Pancreas (tissue), 10 donors: ENCODE measurements at regions not wholly inside any gene's neighbourhood (a gene's known extent, or its start where the extent isn't known, plus 50 kb on each side); places are given as distances from the start of the nearest gene placed in this dataset.

Experiments
- ATAC-seq, 4 donors: fragments of 200-7000 bp; cut with Tn5 transposase; one replicate each; pipeline versions ENCODE4 v1.8.0 to v1.9.1; 2020; ENCODE audit warnings: mild to moderate bottlenecking in 4 of 4, moderate library complexity in 4 of 4
- DNase-seq, 6 donors: peaks; one replicate each; pipeline ENCODE4 v3.0.0-alpha.2; 2020
- FAIRE-seq: peaks from 2 replicates; lab custom pipeline; 2012; peaks lifted over from hg19 to GRCh38; lab: Jason Lieb, UNC
- H3K27ac ChIP-seq, 4 donors: fragments of 200-600 bp; sonication (generic); 1 replicate in 3 of 4; 2 replicates in 1 of 4; pipeline versions ENCODE4 v1.5.0 to v1.8.0; 2020
- H3K27me3 ChIP-seq, 4 donors: fragments of 200-600 bp; one replicate each; pipeline ENCODE4 v1.8.0; 2021
- H3K36me3 ChIP-seq, 3 donors: fragments of 200-600 bp; sonication (generic) in 1 of 3; one replicate each; pipeline versions ENCODE4 v1.5.0 to v1.8.0; 2020 to 2021
- H3K4me1 ChIP-seq, 3 donors: fragments of 200-600 bp; one replicate each; pipeline ENCODE4 v1.8.0; 2021
- H3K4me3 ChIP-seq, 4 donors: fragments of 200-600 bp; sonication (generic) in 2 of 4; one replicate each; pipeline versions ENCODE4 v1.5.0 to v1.8.0; 2020 to 2021
- H3K9me3 ChIP-seq, 4 donors: fragments of 200-600 bp; one replicate each; pipeline ENCODE4 v1.8.0; 2021
- WGBS, 2 donors: extraction: QIAGEN DNeasy Blood & Tissue Kit; methylation state at CpG; one replicate each; pipeline ENCODE4 v1.1.7; 2013; 5-methylcytosine and 5-hydroxymethylcytosine counted together
- intact Hi-C, 3 donors: fragments of 100-400 bp; cut with DNase I; formaldehyde crosslinking; loops; one replicate each; pipeline versions ENCODE4 v1.11.1 to v1.14.2; 2022
- TF ChIP-seq, protein P1 (sequence below), 4 donors: fragments of 200-600 bp; sonication (generic) in 3 of 4; IDR thresholded peaks; one replicate each; pipeline versions ENCODE4 v1.5.0 to v1.8.0; 2021; ENCODE audit warnings: antibody characterized with exemption in 4 of 4
- donor health status: healthy with polysubstance abuse.
- donor health status: DM: no; HTN: no; CAD: no; lungs with moderate emphysema.
- donor health status: DM: no; HTN: no; CAD: no.
- donor health status: control.
- donor health status: control.
- donor health status: Bipolar disorder and iron deficiency.
- donor health status: DM: yes; HTN: yes; CAD: no.
- donor health status: DM: no; HTN: no; CAD: no.
- donor health status: DM: no; HTN: no; CAD: no.
- donor health status: DM: yes; HTN: yes; CAD: no.

DNA sequence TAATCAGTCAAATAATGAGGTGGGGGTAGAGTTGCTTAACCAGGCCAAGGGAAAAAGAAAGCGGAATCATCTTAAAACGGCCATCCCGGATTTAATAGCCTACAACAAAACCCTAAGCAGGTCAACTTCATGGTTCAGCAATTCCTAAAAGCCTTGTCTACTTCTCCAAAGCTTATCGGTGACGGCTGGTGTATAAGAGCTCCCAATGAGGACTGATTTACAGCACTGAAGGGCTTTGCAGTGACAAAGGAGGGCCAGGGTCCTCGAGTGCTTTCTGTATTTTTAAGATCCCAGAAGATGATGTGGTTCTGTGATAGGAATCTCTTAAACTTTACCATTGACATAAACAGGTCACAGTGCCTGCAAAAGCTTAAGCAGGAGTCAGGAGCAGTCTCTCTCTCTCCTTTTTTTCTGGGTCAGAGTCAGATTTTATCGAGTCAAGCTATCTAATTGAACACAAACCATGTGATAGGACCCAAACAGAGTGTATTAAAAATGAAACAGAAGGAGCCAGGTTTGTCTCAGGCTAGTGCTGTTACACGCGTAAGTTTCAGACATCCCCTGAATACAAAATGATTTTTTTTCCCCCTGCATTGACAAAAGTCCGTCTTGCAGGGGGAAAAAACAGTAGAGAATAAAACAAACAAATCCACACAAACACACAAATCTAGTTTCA lies 663.6 kb upstream of the ZNF608 start:
- Histone ChIP-seq H3K4me3 (no peak overlapping the region), H3K36me3 (no peaks in the 10 kb centered on the region), H3K27ac (peak overlapping the region in 2 of 4 donors; percentile 71 to 83), H3K27me3 (no peaks in the 10 kb centered on the region), H3K9me3 (no peaks in the 10 kb centered on the region), H3K4me1 (peaks cover 22 to 54% (median 30%) of the 10 kb centered on the region in 3 donors)
- ATAC-seq = no peak
- TF ChIP-seq, protein P1, sequence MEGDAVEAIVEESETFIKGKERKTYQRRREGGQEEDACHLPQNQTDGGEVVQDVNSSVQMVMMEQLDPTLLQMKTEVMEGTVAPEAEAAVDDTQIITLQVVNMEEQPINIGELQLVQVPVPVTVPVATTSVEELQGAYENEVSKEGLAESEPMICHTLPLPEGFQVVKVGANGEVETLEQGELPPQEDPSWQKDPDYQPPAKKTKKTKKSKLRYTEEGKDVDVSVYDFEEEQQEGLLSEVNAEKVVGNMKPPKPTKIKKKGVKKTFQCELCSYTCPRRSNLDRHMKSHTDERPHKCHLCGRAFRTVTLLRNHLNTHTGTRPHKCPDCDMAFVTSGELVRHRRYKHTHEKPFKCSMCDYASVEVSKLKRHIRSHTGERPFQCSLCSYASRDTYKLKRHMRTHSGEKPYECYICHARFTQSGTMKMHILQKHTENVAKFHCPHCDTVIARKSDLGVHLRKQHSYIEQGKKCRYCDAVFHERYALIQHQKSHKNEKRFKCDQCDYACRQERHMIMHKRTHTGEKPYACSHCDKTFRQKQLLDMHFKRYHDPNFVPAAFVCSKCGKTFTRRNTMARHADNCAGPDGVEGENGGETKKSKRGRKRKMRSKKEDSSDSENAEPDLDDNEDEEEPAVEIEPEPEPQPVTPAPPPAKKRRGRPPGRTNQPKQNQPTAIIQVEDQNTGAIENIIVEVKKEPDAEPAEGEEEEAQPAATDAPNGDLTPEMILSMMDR (IDR thresholded peaks at IDR 0.05) = no peak
- WGBS, 2 donors = 64 to 72% methylated on average over 10 of the region's 10 CpGs
- DNase-seq = no peak
- no peak for FAIRE-seq
- intact Hi-C loops = no loop called here

- Histone ChIP-seq H3K4me3 (no peak overlapping the region), H3K27ac (peak overlapping the region in 2 of 4 donors; percentile 71 to 83), H3K4me1 (peaks cover 22 to 54% (median 30%) of the 10 kb centered on the region in 3 donors), H3K36me3 (no peaks in the 10 kb centered on the region), H3K27me3 (no peaks in the 10 kb centered on the region), H3K9me3 (no peaks in the 10 kb centered on the region)
- TF ChIP-seq, protein P1 (IDR thresholded peaks at IDR 0.05) = no peak
- ATAC-seq (peak; percentile 9 to 63 (median 44)), FAIRE-seq (peak; percentile 60), DNase-seq (no peak)
- 3 to 4% methylated on average over 2 of the region's 2 CpGs for WGBS, 2 donors
- intact Hi-C loops = no loop called here
Observed at GRCh38 chr5:125410537-125411070, 664.2 kb upstream of the ZNF608 start.

GRCh38 chr5:125411071-125411743 lies 664.8 kb upstream of the ZNF608 start:
- 30% methylated on average over 4 of the region's 4 CpGs for WGBS, 2 donors
- Histone ChIP-seq H3K4me3 (no peak overlapping the region), H3K36me3 (no peaks in the 10 kb centered on the region), H3K27me3 (no peaks in the 10 kb centered on the region), H3K9me3 (no peaks in the 10 kb centered on the region), H3K27ac (peak overlapping the region in 2 of 4 donors; percentile 71 to 83), H3K4me1 (peaks cover 22 to 54% (median 30%) of the 10 kb centered on the region in 3 donors)
- FAIRE-seq (no peak), ATAC-seq (peak; percentile 31 to 46 (median 33)), DNase-seq (peak in 2 of 6 donors; percentile 17 to 45)
- intact Hi-C loops = no loop called here
- TF ChIP-seq, protein P1 (IDR thresholded peaks at IDR 0.05) = no peak

DNA sequence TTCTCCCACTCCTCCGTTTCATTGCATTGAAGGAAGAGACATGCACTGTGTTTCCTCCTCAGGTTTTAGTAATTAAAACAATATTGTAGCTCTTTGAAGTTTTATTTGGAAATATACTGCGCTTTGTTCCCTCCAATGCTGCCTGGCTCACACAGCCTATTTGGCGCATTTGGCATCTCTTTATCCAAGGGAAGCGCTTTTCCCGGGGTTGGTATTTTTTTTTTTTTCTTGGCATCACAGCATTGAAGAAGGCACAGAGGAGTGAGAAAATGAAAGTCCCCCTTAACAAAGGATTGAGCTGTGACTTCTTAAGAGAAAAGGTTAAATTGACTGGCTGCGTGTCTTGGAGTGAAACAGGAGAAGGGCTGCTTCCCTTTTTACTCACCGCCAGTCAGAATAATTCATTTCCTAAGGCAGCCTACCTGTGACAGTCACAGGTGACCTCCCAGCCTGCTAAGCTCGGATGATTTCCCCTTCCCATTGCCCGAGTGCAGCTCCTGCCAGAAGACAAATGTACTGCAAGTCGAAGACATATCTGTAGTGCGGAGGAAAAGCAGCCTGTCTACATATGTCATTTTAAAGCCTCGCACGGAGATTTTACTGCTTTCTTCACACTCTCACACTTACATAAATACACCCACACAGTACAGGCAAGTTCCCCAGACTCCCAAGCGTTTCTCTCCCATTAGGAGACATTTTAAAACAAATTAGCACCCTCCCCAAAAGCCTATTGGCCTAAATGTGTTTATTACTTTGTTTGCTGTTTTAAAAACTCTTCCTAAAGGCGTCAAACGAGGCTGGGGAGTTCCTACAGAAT lies 665.5 kb upstream of the ZNF608 start:
- 66 to 68% methylated on average over 16 of the region's 16 CpGs for WGBS, 2 donors
- H3K9me3 ChIP-seq = no peaks in the 10 kb centered on the region
- intact Hi-C loops = no loop called here

More for the DNA sequence above, 665.5 kb upstream of the ZNF608 start:
- ATAC-seq (peak in 1 of 4 donors; percentile 27), DNase-seq (no peak), FAIRE-seq (no peak)
- TF ChIP-seq, protein P1 (IDR thresholded peaks at IDR 0.05) = no peak
- Histone ChIP-seq H3K4me3 (peak overlapping the region in 1 of 4 donors; percentile 4), H3K27ac (peak overlapping the region in 2 of 4 donors; percentile 71 to 83), H3K36me3 (no peaks in the 10 kb centered on the region), H3K27me3 (no peaks in the 10 kb centered on the region), H3K4me1 (peaks cover 22 to 54% (median 30%) of the 10 kb centered on the region in 3 donors)
